IMR-90 (cell line): ENCODE measurements at regions not wholly inside any gene's neighbourhood (a gene's known extent, or its start where the extent isn't known, plus 50 kb on each side); places are given as distances from the start of the nearest gene placed in this dataset.

Source experiments
- ATAC-seq: fragments of 200-7000 bp; cut with Tn5 transposase; 2 replicates; pipeline ENCODE4 v1.9.1; 2020; ENCODE audit warnings: low read depth, mild to moderate bottlenecking, moderate library complexity
- BruUV-seq: library from RNA; stranded (reverse); fragments of 400-500 nt; replicated peaks from 2 replicates; lab custom pipeline; 2021; lab: Mats Ljungman, UMichigan
- CTCF ChIA-PET: fragments of 300-600 bp; formaldehyde crosslinking; extraction: SDS; loops from one replicate; lab custom pipeline; 2021; ENCODE audit warnings: antibody characterized with exemption; lab: Yijun Ruan, JAX
- POLR2A ChIA-PET: fragments of 300-600 bp; sonication (Branson Sonifier 250); formaldehyde crosslinking; loops from one replicate; lab custom pipeline; 2022; ENCODE audit warnings: antibody characterized with exemption; ENCODE audit not compliant: unreplicated experiment; lab: Charles Lee
- DNase-seq: peaks from one replicate; pipeline ENCODE4 v3.0.0; 2013
- H2AFZ ChIP-seq: replicated peaks from 2 replicates; pipeline ENCODE3; 2013; ENCODE audit warnings: low read length, mild to moderate bottlenecking; ENCODE audit not compliant: poor library complexity
- H2AK5ac ChIP-seq: 2 replicates; pipeline ENCODE4 v1.6.1; 2013; ENCODE audit warnings: low read depth, low read length, inconsistent platforms
- H2AK9ac ChIP-seq: replicated peaks from 2 replicates; pipeline ENCODE3; 2013; ENCODE audit warnings: mild to moderate bottlenecking, low read depth, low read length, moderate library complexity; ENCODE audit not compliant: poor library complexity
- H2BK120ac ChIP-seq: 2 replicates; pipeline ENCODE4 v1.6.1; 2013; ENCODE audit warnings: low read depth, low read length, inconsistent platforms
- H2BK15ac ChIP-seq: 3 replicates; pipeline ENCODE4 v1.6.1; 2013; ENCODE audit warnings: low read depth, low read length, inconsistent platforms
- H2BK20ac ChIP-seq: 2 replicates; pipeline ENCODE4 v1.6.1; 2013; ENCODE audit warnings: low read depth, mild to moderate bottlenecking, inconsistent platforms, low read length, moderate library complexity
- H2BK5ac ChIP-seq: 2 replicates; pipeline ENCODE4 v1.6.1; 2013; ENCODE audit warnings: mild to moderate bottlenecking, low read depth, low read length, inconsistent platforms; ENCODE audit not compliant: poor library complexity, severe bottlenecking
- H3K14ac ChIP-seq: replicated peaks from 2 replicates; pipeline ENCODE4 v1.6.1; 2013; ENCODE audit warnings: low read depth, low read length, inconsistent platforms
- H3K18ac ChIP-seq: 2 replicates; pipeline ENCODE4 v1.6.1; 2013; ENCODE audit warnings: low read depth, low read length, control low read depth
- H3K23ac ChIP-seq: 2 replicates; pipeline ENCODE4 v1.6.1; 2013; ENCODE audit warnings: low read depth, low read length, inconsistent platforms
- H3K27ac ChIP-seq: 2 replicates; pipeline ENCODE4 v1.5.1; 2013; ENCODE audit warnings: mild to moderate bottlenecking, control low read depth, low read length; ENCODE audit not compliant: insufficient read depth
- H3K27me3 ChIP-seq: 2 replicates; pipeline ENCODE4 v1.6.1; 2013; ENCODE audit warnings: low read length; ENCODE audit not compliant: control insufficient read depth, insufficient read depth
- H3K36me3 ChIP-seq: 2 replicates; pipeline ENCODE4 v1.6.1; 2013; ENCODE audit warnings: low read length, mixed read lengths; ENCODE audit not compliant: control insufficient read depth, insufficient read depth
- H3K4ac ChIP-seq: 2 replicates; pipeline ENCODE4 v1.6.1; 2013; ENCODE audit warnings: low read depth, low read length, inconsistent platforms
- H3K4me1 ChIP-seq: 2 replicates; pipeline ENCODE4 v1.6.1; 2013; ENCODE audit warnings: low read length, mixed read lengths; ENCODE audit not compliant: control insufficient read depth, insufficient read depth
- H3K4me2 ChIP-seq: 2 replicates; pipeline ENCODE4 v1.6.1; 2013; ENCODE audit warnings: low read depth, mild to moderate bottlenecking, control low read depth, low read length, moderate library complexity
- H3K4me3 ChIP-seq: 2 replicates; pipeline ENCODE4 v1.5.1; 2013; ENCODE audit warnings: low read depth, mild to moderate bottlenecking, control low read depth, low read length, moderate library complexity; ENCODE audit not compliant: insufficient read depth
- H3K56ac ChIP-seq: 2 replicates; pipeline ENCODE4 v1.6.1; 2013; ENCODE audit warnings: low read length, inconsistent platforms; ENCODE audit not compliant: insufficient read depth; ENCODE audit errors: extremely low read depth
- H3K79me1 ChIP-seq, 2 experiments: 2 replicates each; pipeline ENCODE4 v1.6.1; 2013; ENCODE audit warnings: low read length in 2 of 2, inconsistent platforms in 1 of 2, low read depth in 1 of 2
- H3K9ac ChIP-seq: 2 replicates; pipeline ENCODE4 v1.6.1; 2013; ENCODE audit warnings: low read depth, low read length, control low read depth
- H3K9me1 ChIP-seq: 2 replicates; pipeline ENCODE4 v1.6.1; 2013; ENCODE audit warnings: low read length, inconsistent platforms; ENCODE audit not compliant: insufficient read depth
- H3K9me3 ChIP-seq: 2 replicates; pipeline ENCODE4 v1.6.1; 2013; ENCODE audit warnings: low read length; ENCODE audit not compliant: control insufficient read depth, insufficient read depth
- H4K20me1 ChIP-seq: 2 replicates; pipeline ENCODE4 v1.6.1; 2013; ENCODE audit warnings: low read length, inconsistent platforms; ENCODE audit not compliant: insufficient read depth
- H4K5ac ChIP-seq: 2 replicates; pipeline ENCODE4 v1.6.1; 2013; ENCODE audit warnings: mild to moderate bottlenecking, low read depth, low read length, control low read depth
- H4K8ac ChIP-seq, 2 experiments: 2 replicates each; pipeline ENCODE4 v1.6.1; 2013; ENCODE audit warnings: low read depth in 2 of 2, low read length in 2 of 2, control low read depth in 1 of 2, inconsistent platforms in 1 of 2
- H4K91ac ChIP-seq: 2 replicates; pipeline ENCODE4 v1.6.1; 2013; ENCODE audit warnings: low read depth, low read length, inconsistent platforms; ENCODE audit not compliant: insufficient read depth
- BHLHE40 ChIP-seq: fragments of 150-350 bp; IDR thresholded peaks from 2 replicates; pipeline ENCODE4 v1.6.1; 2016; ENCODE audit warnings: mild to moderate bottlenecking, low read depth, low read length
- CEBPB ChIP-seq: IDR thresholded peaks from 2 replicates; pipeline ENCODE4 v1.6.1; 2012; ENCODE audit warnings: low read depth, low read length, improper control_type of control experiment
- CHD1 ChIP-seq: IDR thresholded peaks from 2 replicates; pipeline ENCODE4 v1.6.1; 2012; ENCODE audit warnings: low read depth, low read length, improper control_type of control experiment
- ELK1 ChIP-seq: fragments of 150-350 bp; IDR thresholded peaks from 2 replicates; pipeline ENCODE4 v1.6.1; 2016; ENCODE audit warnings: low read depth, mild to moderate bottlenecking, low read length, moderate library complexity, borderline replicate concordance
- FOS ChIP-seq: fragments of 150-350 bp; IDR thresholded peaks from 2 replicates; pipeline ENCODE4 v1.6.1; 2016; ENCODE audit warnings: low read depth, low read length
- MAFK ChIP-seq: IDR thresholded peaks from 2 replicates; pipeline ENCODE4 v1.6.1; 2012; ENCODE audit warnings: low read depth, low read length, improper control_type of control experiment
- MAZ ChIP-seq: IDR thresholded peaks from 2 replicates; pipeline ENCODE4 v1.6.1; 2012; ENCODE audit warnings: low read depth, mild to moderate bottlenecking, low read length, improper control_type of control experiment, moderate library complexity, borderline replicate concordance
- MXI1 ChIP-seq: IDR thresholded peaks from 2 replicates; pipeline ENCODE4 v1.6.1; 2012; ENCODE audit warnings: low read depth, mild to moderate bottlenecking, low read length, moderate library complexity, borderline replicate concordance
- NFE2L2 ChIP-seq: fragments of 150-350 bp; IDR thresholded peaks from 2 replicates; pipeline ENCODE4 v1.6.1; 2016; ENCODE audit warnings: low read depth, mild to moderate bottlenecking, low read length
- POLR2A ChIP-seq: IDR thresholded peaks from 2 replicates; pipeline ENCODE4 v1.6.1; 2012; ENCODE audit warnings: mild to moderate bottlenecking, low read depth, low read length
- RAD21 ChIP-seq: IDR thresholded peaks from 2 replicates; pipeline ENCODE4 v1.6.1; 2012; ENCODE audit warnings: low read length, improper control_type of control experiment
- RCOR1 ChIP-seq: IDR thresholded peaks from 2 replicates; pipeline ENCODE4 v1.6.1; 2012; ENCODE audit warnings: mild to moderate bottlenecking, low read length, improper control_type of control experiment; ENCODE audit not compliant: insufficient replicate concordance
- RFX5 ChIP-seq: IDR thresholded peaks from 2 replicates; pipeline ENCODE4 v1.8.0; 2012; ENCODE audit warnings: low read depth, mild to moderate bottlenecking, low read length, moderate library complexity
- SMC3 ChIP-seq: fragments of 150-350 bp; IDR thresholded peaks from 2 replicates; pipeline ENCODE4 v1.6.1; 2016; ENCODE audit warnings: low read depth, mild to moderate bottlenecking, antibody characterized with exemption, low read length, moderate library complexity
- USF2 ChIP-seq: fragments of 150-350 bp; IDR thresholded peaks from 2 replicates; pipeline ENCODE4 v1.6.1; 2017; ENCODE audit warnings: mild to moderate bottlenecking, antibody characterized with exemption, low read length, low read depth
- WGBS, 2 experiments: methylation state at CpG; one replicate each; pipeline versions ENCODE4 v1.1.5 to v1.1.7; 2013; ENCODE audit warnings: missing lambda C conversion rate in 2 of 2; ENCODE audit not compliant: insufficient read length in 1 of 2; ENCODE audit errors: extremely low coverage in 2 of 2; 5-methylcytosine and 5-hydroxymethylcytosine counted together
- dilution Hi-C: fragments of 300-500 bp; cut with HindIII; formaldehyde crosslinking; loops from one replicate; pipeline ENCODE4 v1.14.3; 2018; ENCODE audit warnings: low sequenced_read_pairs; ENCODE audit not compliant: unreplicated experiment
- in situ Hi-C: fragments of 300-500 bp; cut with MboI; formaldehyde crosslinking; loops from 3 replicates; pipeline ENCODE4 v1.14.3; 2019; ENCODE audit warnings: low sequenced_read_pairs, inconsistent platforms, mixed read lengths
- intact Hi-C: fragments of 100-400 bp; cut with micrococcal nuclease; formaldehyde crosslinking; loops from 2 replicates; pipeline ENCODE4 v1.10.0; 2022

GRCh38 chr16:87201052-87201451 is 116.1 kb downstream of the C16orf95 start:
- H3K9me3 ChIP-seq, result no peaks in the 10 kb centered on the region
- peak; percentile 99 for DNase-seq
- TF ChIP-seq MAFK (no peak), CEBPB (no peak), POLR2A (no peak), RAD21 (0 out of 2 replicates have a peak, but pooled peaks have one; percentile 5), NFE2L2 (no peak), USF2 (no peak), FOS (peak; percentile 65; the same call in 1 of the 2 replicates), RFX5 (no peak), ELK1 (no peak), SMC3 (no peak), BHLHE40 (0 out of 2 replicates have a peak, but pooled peaks have one; percentile 3), MAZ (peak; percentile 48; the same call in 1 of the 2 replicates), RCOR1 (peak; percentile 98), MXI1 (no peak), CHD1 (no peak)

More at GRCh38 chr16:87201052-87201451, 116.1 kb downstream of the C16orf95 start:
- Histone ChIP-seq H3K9me1 (peaks cover 20% of the 10 kb centered on the region), H3K18ac (no peak overlapping the region; the same call in 1 of the 2 replicates), H4K8ac (peak overlapping the region in 1 of 2 experiments; percentile 64; a peak in 1 of 4 replicates), H2BK20ac (peak overlapping the region; percentile 62; the same call in 1 of the 2 replicates), H3K14ac (no peak overlapping the region; the same call in 1 of the 2 replicates), H3K79me1 (peaks cover 0 to 3% of the 10 kb centered on the region in 2 experiments; a peak in 1 of 4 replicates), H3K27me3 (no peaks in the 10 kb centered on the region), H3K27ac (no peak overlapping the region), H2AK9ac (no peak overlapping the region), H3K4ac (peak overlapping the region; percentile 46; the same call in 1 of the 2 replicates), H3K36me3 (no peaks in the 10 kb centered on the region), H3K4me3 (no peak overlapping the region), H3K4me1 (peaks cover 20% of the 10 kb centered on the region), H4K91ac (no peak overlapping the region), H3K4me2 (no peak overlapping the region), H2BK120ac (peak overlapping the region; percentile 92; the same call in 1 of the 2 replicates), H4K20me1 (no peaks in the 10 kb centered on the region), H2AK5ac (peak overlapping the region; percentile 39; the same call in 1 of the 2 replicates), H2BK5ac (peak overlapping the region; percentile 19), H3K23ac (no peak overlapping the region), H2BK15ac (peak overlapping the region; percentile 91; the same call in 1 of the 3 replicates), H3K56ac (no peak overlapping the region), H2AFZ (no peak overlapping the region), H3K9ac (no peak overlapping the region), H4K5ac (no peak overlapping the region)
- BruUV-seq, result no TSS peak
- ATAC-seq, result peak; percentile 85
- ChIA-PET CTCF (interaction anchor here (0.8 to 1.4 kb wide), 2 partner anchors 33 to 78 kb away, joined by 3 to 4 read pairs; no protein-coding TSS in a partner anchor), POLR2A (interaction anchor here (0.6 kb wide), 1 partner anchor 18 kb away, joined by 4 read pairs; no protein-coding TSS in a partner anchor)
- intact Hi-C loops (no loop called here), dilution Hi-C loops (no loop called here), in situ Hi-C loops (no loop called here)
- WGBS, 2 experiments, result 0% methylated on average over 1 of the region's 5 CpGs; no CpG with 5 or more reads in 1 of the 2 experiments
